ENCODE measurements at regions not wholly inside any gene's neighbourhood (a gene's known extent, or its start where the extent isn't known, plus 50 kb on each side); places are given as distances from the start of the nearest gene placed in this dataset.

DNA sequence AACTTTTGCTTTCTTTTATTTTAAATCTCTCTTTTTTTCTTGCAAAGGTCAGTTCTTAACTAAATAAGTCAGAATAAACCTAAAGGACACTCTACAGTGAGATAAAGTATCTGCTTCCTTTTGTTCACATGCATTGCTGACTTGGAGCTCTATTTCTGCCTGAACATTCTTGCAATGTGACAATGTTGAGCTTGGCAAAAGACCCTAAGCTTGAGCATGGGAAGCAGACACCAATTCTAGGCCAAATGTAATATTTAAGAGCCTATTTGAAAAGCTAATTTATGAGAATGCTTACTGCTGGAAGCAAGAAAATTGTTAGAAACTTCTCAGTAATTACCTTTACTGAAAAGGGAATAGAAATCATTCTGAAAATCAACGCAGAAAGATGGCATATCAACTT lies 556.2 kb downstream of the CBLN4 start:
- no peak for ATAC-seq
- TF ChIP-seq ZFP30 (CRISPR knock-in tag; IDR thresholded peaks at IDR 0.05), result no peak
- TF ChIP-seq ZNF70 (CRISPR knock-in tag; IDR thresholded peaks at IDR 0.05), result no peak
- no peak for TF ChIP-seq TOX (CRISPR knock-in tag; IDR thresholded peaks at IDR 0.05; ENCODE audit: borderline replicate concordance)
- TF ChIP-seq ZC3H10 (CRISPR knock-in tag; IDR thresholded peaks at IDR 0.05), result no peak
- TF ChIP-seq, protein P1, sequence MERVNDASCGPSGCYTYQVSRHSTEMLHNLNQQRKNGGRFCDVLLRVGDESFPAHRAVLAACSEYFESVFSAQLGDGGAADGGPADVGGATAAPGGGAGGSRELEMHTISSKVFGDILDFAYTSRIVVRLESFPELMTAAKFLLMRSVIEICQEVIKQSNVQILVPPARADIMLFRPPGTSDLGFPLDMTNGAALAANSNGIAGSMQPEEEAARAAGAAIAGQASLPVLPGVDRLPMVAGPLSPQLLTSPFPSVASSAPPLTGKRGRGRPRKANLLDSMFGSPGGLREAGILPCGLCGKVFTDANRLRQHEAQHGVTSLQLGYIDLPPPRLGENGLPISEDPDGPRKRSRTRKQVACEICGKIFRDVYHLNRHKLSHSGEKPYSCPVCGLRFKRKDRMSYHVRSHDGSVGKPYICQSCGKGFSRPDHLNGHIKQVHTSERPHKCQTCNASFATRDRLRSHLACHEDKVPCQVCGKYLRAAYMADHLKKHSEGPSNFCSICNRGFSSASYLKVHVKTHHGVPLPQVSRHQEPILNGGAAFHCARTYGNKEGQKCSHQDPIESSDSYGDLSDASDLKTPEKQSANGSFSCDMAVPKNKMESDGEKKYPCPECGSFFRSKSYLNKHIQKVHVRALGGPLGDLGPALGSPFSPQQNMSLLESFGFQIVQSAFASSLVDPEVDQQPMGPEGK (CRISPR knock-in tag; IDR thresholded peaks at IDR 0.05; ENCODE audit: borderline replicate concordance), result no peak
- TF ChIP-seq CSDC2 (CRISPR knock-in tag; IDR thresholded peaks at IDR 0.05), result no peak
- TF ChIP-seq ZNF565 (CRISPR knock-in tag; conservative IDR thresholded peaks at IDR 0.05; ENCODE audit: low read depth), result no peak
- TF ChIP-seq ZFP3 (CRISPR knock-in tag; IDR thresholded peaks at IDR 0.05), result no peak
- no peak for TF ChIP-seq TSHZ2 (CRISPR knock-in tag; IDR thresholded peaks at IDR 0.05)
- no peak for TF ChIP-seq ESRRG (CRISPR knock-in tag; IDR thresholded peaks at IDR 0.05)
- TF ChIP-seq RARB (CRISPR knock-in tag; IDR thresholded peaks at IDR 0.05), result no peak
- TF ChIP-seq ISL1 (CRISPR knock-in tag; IDR thresholded peaks at IDR 0.05), result no peak
- no peak for TF ChIP-seq GLIS3 (CRISPR knock-in tag; IDR thresholded peaks at IDR 0.05)
- no peak for TF ChIP-seq ZNF8 (CRISPR knock-in tag; IDR thresholded peaks at IDR 0.05)

DNA sequence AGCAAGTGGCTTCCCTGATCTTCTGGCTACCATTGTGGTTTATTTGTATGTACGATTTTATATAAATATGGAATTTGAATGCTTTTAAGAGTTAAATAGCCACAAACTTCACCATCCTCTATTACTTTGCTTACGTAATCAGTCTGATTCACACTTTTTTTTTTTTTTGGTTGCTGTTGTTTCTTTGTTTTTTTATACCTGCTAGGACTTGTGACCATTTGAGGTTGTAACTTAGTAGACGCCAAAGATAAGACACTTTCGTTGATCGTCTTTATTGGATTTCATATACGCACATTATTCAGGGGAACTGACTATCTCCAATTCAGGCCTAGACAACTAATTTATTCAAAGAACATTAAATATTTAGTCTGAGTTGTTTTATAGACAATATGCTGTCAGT lies 559.0 kb downstream of the CBLN4 start:
- no peak for ATAC-seq
- TF ChIP-seq ARNTL (CRISPR knock-in tag; IDR thresholded peaks at IDR 0.05; ENCODE audit: borderline replicate concordance, low read depth) (no peak), SNAI2 (CRISPR knock-in tag; IDR thresholded peaks at IDR 0.05) (no peak), TCF4 (CRISPR knock-in tag; IDR thresholded peaks at IDR 0.05; ENCODE audit: borderline replicate concordance) (no peak), ZC3H10 (CRISPR knock-in tag; IDR thresholded peaks at IDR 0.05) (no peak), TOX (CRISPR knock-in tag; IDR thresholded peaks at IDR 0.05; ENCODE audit: borderline replicate concordance) (no peak), BACH2 (CRISPR knock-in tag; IDR thresholded peaks at IDR 0.05; ENCODE audit: borderline replicate concordance) (no peak), PPARA (CRISPR knock-in tag; IDR thresholded peaks at IDR 0.05; ENCODE audit: borderline replicate concordance) (no peak), CSDC2 (CRISPR knock-in tag; IDR thresholded peaks at IDR 0.05) (no peak), OSR1 (CRISPR knock-in tag; IDR thresholded peaks at IDR 0.05) (no peak), ESRRG (CRISPR knock-in tag; IDR thresholded peaks at IDR 0.05) (no peak)

GRCh38 chr20:55439070-55439469 lies 566.2 kb downstream of the CBLN4 start:
- ATAC-seq, result no peak
- TF ChIP-seq TCF4 (CRISPR knock-in tag; IDR thresholded peaks at IDR 0.05; ENCODE audit: borderline replicate concordance), result no peak
- no peak for TF ChIP-seq ZNF70 (CRISPR knock-in tag; IDR thresholded peaks at IDR 0.05)
- no peak for TF ChIP-seq SNAI2 (CRISPR knock-in tag; IDR thresholded peaks at IDR 0.05)
- TF ChIP-seq ISL1 (CRISPR knock-in tag; IDR thresholded peaks at IDR 0.05), result no peak
- no peak for TF ChIP-seq BACH2 (CRISPR knock-in tag; IDR thresholded peaks at IDR 0.05; ENCODE audit: borderline replicate concordance)
- no peak for TF ChIP-seq ZC3H10 (CRISPR knock-in tag; IDR thresholded peaks at IDR 0.05)
- TF ChIP-seq OSR1 (CRISPR knock-in tag; IDR thresholded peaks at IDR 0.05), result no peak
- TF ChIP-seq CREB5 (CRISPR knock-in tag; IDR thresholded peaks at IDR 0.05; ENCODE audit: low read depth), result no peak
- TF ChIP-seq, protein P1 (CRISPR knock-in tag; IDR thresholded peaks at IDR 0.05; ENCODE audit: borderline replicate concordance), result no peak
- TF ChIP-seq ZFP30 (CRISPR knock-in tag; IDR thresholded peaks at IDR 0.05), result no peak
- TF ChIP-seq ZNF8 (CRISPR knock-in tag; IDR thresholded peaks at IDR 0.05), result no peak

Measured in SK-N-SH treated with all-trans-retinoic acid at 6 μM for 48 hours (cell line).